SK-N-SH treated with all-trans-retinoic acid at 6 μM for 48 hours (cell line): ENCODE measurements at regions not wholly inside any gene's neighbourhood (a gene's known extent, or its start where the extent isn't known, plus 50 kb on each side); places are given as distances from the start of the nearest gene placed in this dataset.

Experiments used
- ATAC-seq: fragments of 200-7000 bp; cut with Tn5 transposase; 3 replicates; pipeline ENCODE4 v1.9.1; 2020; ENCODE audit warnings: mild to moderate bottlenecking, moderate library complexity
- ARNTL ChIP-seq: fragments of 450-650 bp; formaldehyde crosslinking; IDR thresholded peaks from 2 replicates; pipeline ENCODE4 v1.5.0; 2020; ENCODE audit warnings: low read depth, mild to moderate bottlenecking, moderate library complexity, borderline replicate concordance
- CSDC2 ChIP-seq: fragments of 250-450 bp; sonication (Bioruptor Pico); IDR thresholded peaks from 2 replicates; pipeline ENCODE4 v1.5.0; 2020; ENCODE audit warnings: mild to moderate bottlenecking, moderate library complexity
- ESRRG ChIP-seq: fragments of 250-450 bp; sonication (Bioruptor Pico); IDR thresholded peaks from 2 replicates; pipeline ENCODE4 v1.6.1; 2021; ENCODE audit warnings: mild to moderate bottlenecking
- GLIS3 ChIP-seq: fragments of 250-450 bp; sonication (Bioruptor Pico); IDR thresholded peaks from 2 replicates; pipeline ENCODE4 v1.5.0; 2020; ENCODE audit warnings: mild to moderate bottlenecking, moderate library complexity
- ISL1 ChIP-seq: fragments of 250-450 bp; sonication (Bioruptor Pico); IDR thresholded peaks from 2 replicates; pipeline ENCODE4 v2.1.2; 2022; ENCODE audit warnings: mild to moderate bottlenecking, moderate library complexity
- PPARA ChIP-seq: fragments of 250-450 bp; sonication (Bioruptor Pico); IDR thresholded peaks from 2 replicates; pipeline ENCODE4 v1.5.0; 2020; ENCODE audit warnings: mild to moderate bottlenecking, borderline replicate concordance
- RARB ChIP-seq: fragments of 250-450 bp; sonication (Bioruptor Pico); IDR thresholded peaks from 2 replicates; pipeline ENCODE4 v1.8.0; 2021; ENCODE audit warnings: mild to moderate bottlenecking, moderate library complexity
- SNAI2 ChIP-seq: fragments of 250-450 bp; sonication (Bioruptor Pico); IDR thresholded peaks from 2 replicates; pipeline ENCODE4 v1.5.0; 2020; ENCODE audit warnings: mild to moderate bottlenecking, moderate library complexity
- TCF4 ChIP-seq: fragments of 250-450 bp; sonication (Bioruptor Pico); IDR thresholded peaks from 2 replicates; pipeline ENCODE4 v1.8.0; 2021; ENCODE audit warnings: mild to moderate bottlenecking, moderate library complexity, borderline replicate concordance
- TOX ChIP-seq: fragments of 250-450 bp; sonication (Bioruptor Pico); IDR thresholded peaks from 2 replicates; pipeline ENCODE4 v1.8.0; 2021; ENCODE audit warnings: mild to moderate bottlenecking, moderate library complexity, borderline replicate concordance
- ZC3H10 ChIP-seq: fragments of 250-450 bp; sonication (Bioruptor Pico); IDR thresholded peaks from 2 replicates; pipeline ENCODE4 v1.5.1; 2021; ENCODE audit warnings: mild to moderate bottlenecking, moderate library complexity
- ZFP3 ChIP-seq: fragments of 250-450 bp; sonication (Bioruptor Pico); IDR thresholded peaks from 2 replicates; pipeline ENCODE4 v1.5.0; 2020; ENCODE audit warnings: mild to moderate bottlenecking, moderate library complexity
- ZNF70 ChIP-seq: fragments of 450-650 bp; formaldehyde crosslinking; IDR thresholded peaks from 2 replicates; pipeline ENCODE4 v1.5.0; 2020; ENCODE audit warnings: mild to moderate bottlenecking, moderate library complexity
- ZNF8 ChIP-seq: fragments of 450-650 bp; formaldehyde crosslinking; IDR thresholded peaks from 2 replicates; pipeline ENCODE4 v1.5.0; 2020; ENCODE audit warnings: mild to moderate bottlenecking, moderate library complexity
- TF ChIP-seq, protein P1 (sequence below): fragments of 250-450 bp; sonication (Bioruptor Pico); IDR thresholded peaks from 2 replicates; pipeline ENCODE4 v1.5.1; 2020; ENCODE audit warnings: low read depth, mild to moderate bottlenecking, moderate library complexity
- TF ChIP-seq, protein P2 (sequence below): fragments of 250-450 bp; sonication (Bioruptor Pico); IDR thresholded peaks from 2 replicates; pipeline ENCODE4 v1.8.0; 2021; ENCODE audit warnings: low read depth, mild to moderate bottlenecking, moderate library complexity, borderline replicate concordance
- TF ChIP-seq, protein P3 (sequence below): fragments of 250-450 bp; sonication (Bioruptor Pico); IDR thresholded peaks from 2 replicates; pipeline ENCODE4 v1.5.1; 2021; ENCODE audit warnings: mild to moderate bottlenecking, moderate library complexity
- TF ChIP-seq, protein P4 (sequence below): fragments of 250-450 bp; sonication (Bioruptor Pico); IDR thresholded peaks from 2 replicates; pipeline ENCODE4 v1.5.0; 2020; ENCODE audit warnings: mild to moderate bottlenecking, moderate library complexity
- TF ChIP-seq, protein P5 (sequence below): fragments of 250-450 bp; sonication (Bioruptor Pico); IDR thresholded peaks from 2 replicates; pipeline ENCODE4 v1.8.0; 2020; ENCODE audit warnings: mild to moderate bottlenecking, moderate library complexity, borderline replicate concordance

DNA sequence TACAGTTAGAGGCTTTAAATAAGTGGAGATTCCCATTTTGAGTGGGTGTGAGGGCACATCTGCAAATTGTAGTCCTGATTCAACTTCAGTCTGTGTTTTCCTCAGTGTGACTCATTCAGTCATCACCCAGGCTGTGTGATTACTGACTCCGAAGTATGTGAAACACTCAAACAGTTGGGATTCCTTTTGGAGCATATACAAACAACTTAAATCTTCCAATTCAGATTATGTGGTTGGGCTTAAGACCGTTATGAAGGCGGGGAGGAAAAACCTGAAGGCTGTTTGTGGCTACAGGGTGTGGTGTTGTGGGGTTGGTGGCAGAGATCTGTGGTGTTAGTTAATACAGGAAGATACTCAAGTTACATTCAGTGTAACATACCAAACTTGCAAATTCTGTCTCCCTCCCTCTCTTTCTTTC lies 259.7 kb upstream of the FERD3L start:
- TF ChIP-seq ARNTL (CRISPR knock-in tag) (no peak), ZFP3 (CRISPR knock-in tag) (no peak), ZNF8 (no peak), PPARA (CRISPR knock-in tag) (no peak), ESRRG (CRISPR knock-in tag) (no peak), GLIS3 (CRISPR knock-in tag) (no peak), ZC3H10 (CRISPR knock-in tag) (no peak), TCF4 (CRISPR knock-in tag) (no peak), CSDC2 (CRISPR knock-in tag) (no peak), ISL1 (CRISPR knock-in tag) (no peak), RARB (CRISPR knock-in tag) (no peak), SNAI2 (CRISPR knock-in tag) (no peak)
- TF ChIP-seq, protein P1, sequence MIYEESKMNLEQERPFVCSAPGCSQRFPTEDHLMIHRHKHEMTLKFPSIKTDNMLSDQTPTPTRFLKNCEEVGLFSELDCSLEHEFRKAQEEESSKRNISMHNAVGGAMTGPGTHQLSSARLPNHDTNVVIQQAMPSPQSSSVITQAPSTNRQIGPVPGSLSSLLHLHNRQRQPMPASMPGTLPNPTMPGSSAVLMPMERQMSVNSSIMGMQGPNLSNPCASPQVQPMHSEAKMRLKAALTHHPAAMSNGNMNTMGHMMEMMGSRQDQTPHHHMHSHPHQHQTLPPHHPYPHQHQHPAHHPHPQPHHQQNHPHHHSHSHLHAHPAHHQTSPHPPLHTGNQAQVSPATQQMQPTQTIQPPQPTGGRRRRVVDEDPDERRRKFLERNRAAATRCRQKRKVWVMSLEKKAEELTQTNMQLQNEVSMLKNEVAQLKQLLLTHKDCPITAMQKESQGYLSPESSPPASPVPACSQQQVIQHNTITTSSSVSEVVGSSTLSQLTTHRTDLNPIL (CRISPR knock-in tag): no peak
- TF ChIP-seq, protein P2, sequence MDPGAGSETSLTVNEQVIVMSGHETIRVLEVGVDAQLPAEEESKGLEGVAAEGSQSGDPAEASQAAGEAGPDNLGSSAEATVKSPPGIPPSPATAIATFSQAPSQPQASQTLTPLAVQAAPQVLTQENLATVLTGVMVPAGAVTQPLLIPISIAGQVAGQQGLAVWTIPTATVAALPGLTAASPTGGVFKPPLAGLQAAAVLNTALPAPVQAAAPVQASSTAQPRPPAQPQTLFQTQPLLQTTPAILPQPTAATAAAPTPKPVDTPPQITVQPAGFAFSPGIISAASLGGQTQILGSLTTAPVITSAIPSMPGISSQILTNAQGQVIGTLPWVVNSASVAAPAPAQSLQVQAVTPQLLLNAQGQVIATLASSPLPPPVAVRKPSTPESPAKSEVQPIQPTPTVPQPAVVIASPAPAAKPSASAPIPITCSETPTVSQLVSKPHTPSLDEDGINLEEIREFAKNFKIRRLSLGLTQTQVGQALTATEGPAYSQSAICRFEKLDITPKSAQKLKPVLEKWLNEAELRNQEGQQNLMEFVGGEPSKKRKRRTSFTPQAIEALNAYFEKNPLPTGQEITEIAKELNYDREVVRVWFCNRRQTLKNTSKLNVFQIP (CRISPR knock-in tag): no peak
- TF ChIP-seq, protein P3, sequence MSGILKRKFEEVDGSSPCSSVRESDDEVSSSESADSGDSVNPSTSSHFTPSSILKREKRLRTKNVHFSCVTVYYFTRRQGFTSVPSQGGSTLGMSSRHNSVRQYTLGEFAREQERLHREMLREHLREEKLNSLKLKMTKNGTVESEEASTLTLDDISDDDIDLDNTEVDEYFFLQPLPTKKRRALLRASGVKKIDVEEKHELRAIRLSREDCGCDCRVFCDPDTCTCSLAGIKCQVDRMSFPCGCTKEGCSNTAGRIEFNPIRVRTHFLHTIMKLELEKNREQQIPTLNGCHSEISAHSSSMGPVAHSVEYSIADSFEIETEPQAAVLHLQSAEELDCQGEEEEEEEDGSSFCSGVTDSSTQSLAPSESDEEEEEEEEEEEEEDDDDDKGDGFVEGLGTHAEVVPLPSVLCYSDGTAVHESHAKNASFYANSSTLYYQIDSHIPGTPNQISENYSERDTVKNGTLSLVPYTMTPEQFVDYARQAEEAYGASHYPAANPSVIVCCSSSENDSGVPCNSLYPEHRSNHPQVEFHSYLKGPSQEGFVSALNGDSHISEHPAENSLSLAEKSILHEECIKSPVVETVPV: no peak
- ATAC-seq: peak; percentile 93

DNA sequence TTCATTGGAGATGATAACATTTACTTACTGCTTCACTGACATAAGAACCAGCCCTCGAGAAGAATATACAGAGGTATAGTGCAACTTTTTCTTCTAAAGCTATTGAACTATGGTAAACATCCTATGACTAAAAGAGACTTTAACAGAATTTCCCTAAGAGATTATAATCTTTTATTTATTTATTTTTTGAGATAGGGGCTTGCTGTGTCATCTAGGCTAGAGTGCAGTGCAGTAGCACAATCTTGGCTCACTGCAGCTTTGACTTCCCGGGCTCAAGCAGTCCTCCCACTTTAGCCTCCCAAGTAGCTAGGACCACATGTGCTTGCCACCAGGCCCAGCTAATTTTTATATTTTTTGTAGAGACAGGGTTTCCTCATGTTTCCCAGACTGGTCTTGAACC lies 258.5 kb upstream of the FERD3L start:
- TF ChIP-seq TOX (CRISPR knock-in tag) (no peak), ZFP3 (CRISPR knock-in tag) (no peak), CSDC2 (CRISPR knock-in tag) (no peak)
- TF ChIP-seq, protein P4, sequence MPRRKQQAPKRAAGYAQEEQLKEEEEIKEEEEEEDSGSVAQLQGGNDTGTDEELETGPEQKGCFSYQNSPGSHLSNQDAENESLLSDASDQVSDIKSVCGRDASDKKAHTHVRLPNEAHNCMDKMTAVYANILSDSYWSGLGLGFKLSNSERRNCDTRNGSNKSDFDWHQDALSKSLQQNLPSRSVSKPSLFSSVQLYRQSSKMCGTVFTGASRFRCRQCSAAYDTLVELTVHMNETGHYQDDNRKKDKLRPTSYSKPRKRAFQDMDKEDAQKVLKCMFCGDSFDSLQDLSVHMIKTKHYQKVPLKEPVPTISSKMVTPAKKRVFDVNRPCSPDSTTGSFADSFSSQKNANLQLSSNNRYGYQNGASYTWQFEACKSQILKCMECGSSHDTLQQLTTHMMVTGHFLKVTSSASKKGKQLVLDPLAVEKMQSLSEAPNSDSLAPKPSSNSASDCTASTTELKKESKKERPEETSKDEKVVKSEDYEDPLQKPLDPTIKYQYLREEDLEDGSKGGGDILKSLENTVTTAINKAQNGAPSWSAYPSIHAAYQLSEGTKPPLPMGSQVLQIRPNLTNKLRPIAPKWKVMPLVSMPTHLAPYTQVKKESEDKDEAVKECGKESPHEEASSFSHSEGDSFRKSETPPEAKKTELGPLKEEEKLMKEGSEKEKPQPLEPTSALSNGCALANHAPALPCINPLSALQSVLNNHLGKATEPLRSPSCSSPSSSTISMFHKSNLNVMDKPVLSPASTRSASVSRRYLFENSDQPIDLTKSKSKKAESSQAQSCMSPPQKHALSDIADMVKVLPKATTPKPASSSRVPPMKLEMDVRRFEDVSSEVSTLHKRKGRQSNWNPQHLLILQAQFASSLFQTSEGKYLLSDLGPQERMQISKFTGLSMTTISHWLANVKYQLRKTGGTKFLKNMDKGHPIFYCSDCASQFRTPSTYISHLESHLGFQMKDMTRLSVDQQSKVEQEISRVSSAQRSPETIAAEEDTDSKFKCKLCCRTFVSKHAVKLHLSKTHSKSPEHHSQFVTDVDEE (CRISPR knock-in tag): no peak
- TF ChIP-seq, protein P3: no peak
- ATAC-seq: no peak

DNA sequence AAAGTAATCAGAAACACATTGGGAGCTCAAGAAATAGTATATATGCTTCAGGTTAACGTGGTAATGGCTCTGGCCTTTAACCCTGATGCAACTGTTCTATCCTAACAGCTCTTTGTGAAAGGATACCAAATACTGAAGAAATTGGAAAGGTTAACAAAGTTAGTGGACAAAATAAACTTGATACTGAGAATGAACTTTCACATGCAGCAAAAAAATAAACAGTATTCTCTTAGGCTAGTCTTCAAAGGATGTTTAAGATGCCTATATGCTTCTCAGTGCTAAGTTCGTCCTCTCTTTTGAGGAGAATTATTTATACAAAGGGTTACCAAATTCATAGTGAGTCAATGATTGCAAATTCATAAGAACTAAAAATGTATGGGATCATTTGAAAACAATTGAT lies 256.2 kb upstream of the FERD3L start:
- no peak for ATAC-seq
- TF ChIP-seq, protein P4 (CRISPR knock-in tag): no peak
- TF ChIP-seq RARB (CRISPR knock-in tag) (no peak), GLIS3 (CRISPR knock-in tag) (no peak), TCF4 (CRISPR knock-in tag) (no peak), ESRRG (CRISPR knock-in tag) (no peak), PPARA (CRISPR knock-in tag) (no peak), SNAI2 (CRISPR knock-in tag) (no peak), ZNF70 (CRISPR knock-in tag) (no peak), ZC3H10 (CRISPR knock-in tag) (no peak), CSDC2 (CRISPR knock-in tag) (no peak), ARNTL (CRISPR knock-in tag) (no peak), ZNF8 (no peak)
- TF ChIP-seq, protein P3: no peak
- TF ChIP-seq, protein P5, sequence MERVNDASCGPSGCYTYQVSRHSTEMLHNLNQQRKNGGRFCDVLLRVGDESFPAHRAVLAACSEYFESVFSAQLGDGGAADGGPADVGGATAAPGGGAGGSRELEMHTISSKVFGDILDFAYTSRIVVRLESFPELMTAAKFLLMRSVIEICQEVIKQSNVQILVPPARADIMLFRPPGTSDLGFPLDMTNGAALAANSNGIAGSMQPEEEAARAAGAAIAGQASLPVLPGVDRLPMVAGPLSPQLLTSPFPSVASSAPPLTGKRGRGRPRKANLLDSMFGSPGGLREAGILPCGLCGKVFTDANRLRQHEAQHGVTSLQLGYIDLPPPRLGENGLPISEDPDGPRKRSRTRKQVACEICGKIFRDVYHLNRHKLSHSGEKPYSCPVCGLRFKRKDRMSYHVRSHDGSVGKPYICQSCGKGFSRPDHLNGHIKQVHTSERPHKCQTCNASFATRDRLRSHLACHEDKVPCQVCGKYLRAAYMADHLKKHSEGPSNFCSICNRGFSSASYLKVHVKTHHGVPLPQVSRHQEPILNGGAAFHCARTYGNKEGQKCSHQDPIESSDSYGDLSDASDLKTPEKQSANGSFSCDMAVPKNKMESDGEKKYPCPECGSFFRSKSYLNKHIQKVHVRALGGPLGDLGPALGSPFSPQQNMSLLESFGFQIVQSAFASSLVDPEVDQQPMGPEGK (CRISPR knock-in tag): no peak
- TF ChIP-seq, protein P1 (CRISPR knock-in tag): no peak
